Duodenal mucosa (tissue), 2 donors: ENCODE measurements at regions not wholly inside any gene's neighbourhood (a gene's known extent, or its start where the extent isn't known, plus 50 kb on each side); places are given as distances from the start of the nearest gene placed in this dataset.
"Not testable (repeated sequence)": the region's sequence is repeated elsewhere in the genome, so short reads cannot be mapped to it uniquely, and the experiment has no call there.

Experiments
- H3K27ac ChIP-seq: one replicate; pipeline ENCODE4 v1.7.0; 2013; ENCODE audit warnings: low read depth, low read length
- H3K27me3 ChIP-seq, 2 donors: one replicate each; pipeline ENCODE4 v1.7.0; 2013; ENCODE audit warnings: low read length in 2 of 2, control low read depth in 1 of 2; ENCODE audit not compliant: insufficient read depth in 2 of 2, control insufficient read depth in 1 of 2
- H3K36me3 ChIP-seq, 2 donors: one replicate each; pipeline ENCODE4 v1.7.0; 2013; ENCODE audit warnings: low read length in 2 of 2, control low read depth in 1 of 2; ENCODE audit not compliant: insufficient read depth in 2 of 2, control insufficient read depth in 1 of 2
- H3K4me1 ChIP-seq, 2 donors: one replicate each; pipeline ENCODE4 v1.7.0; 2013; ENCODE audit warnings: low read length in 2 of 2, control low read depth in 1 of 2; ENCODE audit not compliant: insufficient read depth in 2 of 2, control insufficient read depth in 1 of 2
- H3K4me3 ChIP-seq, 2 donors: one replicate each; pipeline ENCODE4 v1.7.0; 2013; ENCODE audit warnings: low read length in 2 of 2, low read depth in 1 of 2
- H3K9ac ChIP-seq, 2 donors: one replicate each; pipeline ENCODE4 v1.7.0; 2013; ENCODE audit warnings: low read length in 2 of 2, low read depth in 1 of 2
- H3K9me3 ChIP-seq, 2 donors: one replicate each; pipeline ENCODE4 v1.7.0; 2013; ENCODE audit warnings: low read length in 2 of 2, control low read depth in 1 of 2; ENCODE audit not compliant: control insufficient read depth in 1 of 2

GRCh38 chr7:19963695-19964094, 190.3 kb upstream of the TMEM196 start:
- Histone ChIP-seq H3K4me3 (no peak overlapping the region), H3K4me1 (no peaks in the 10 kb centered on the region), H3K27ac (no peak overlapping the region), H3K36me3 (no peaks in the 10 kb centered on the region), H3K27me3 (no peaks in the 10 kb centered on the region), H3K9ac (no peak overlapping the region), H3K9me3 (no peaks in the 10 kb centered on the region)

- H3K36me3 ChIP-seq = no peaks in the 10 kb centered on the region
- H3K27me3 ChIP-seq = no peaks in the 10 kb centered on the region
- H3K4me1 ChIP-seq = no peaks in the 10 kb centered on the region
- no peak overlapping the region for H3K27ac ChIP-seq
- peaks cover 0 to 9% of the 10 kb centered on the region in 2 donors for H3K9me3 ChIP-seq
- H3K4me3 ChIP-seq = no peak overlapping the region
- no peak overlapping the region for H3K9ac ChIP-seq
These were observed 185.0 kb upstream of the TMEM196 start for GRCh38 chr7:19958309-19958896.

GRCh38 chr7:19957664-19958063, 184.2 kb upstream of the TMEM196 start:
- Histone ChIP-seq H3K27ac (no peak overlapping the region), H3K9ac (no peak overlapping the region), H3K4me1 (no peaks in the 10 kb centered on the region), H3K27me3 (no peaks in the 10 kb centered on the region), H3K9me3 (peaks cover 0 to 9% of the 10 kb centered on the region in 2 donors), H3K4me3 (no peak overlapping the region), H3K36me3 (no peaks in the 10 kb centered on the region)

GRCh38 chr7:19954166-19954565, 180.7 kb upstream of the TMEM196 start:
- not testable (repeated sequence) for H3K4me3 ChIP-seq, H3K9me3 ChIP-seq, H3K4me1 ChIP-seq, H3K36me3 ChIP-seq, H3K9ac ChIP-seq, H3K27me3 ChIP-seq, H3K27ac ChIP-seq

- H3K36me3 ChIP-seq, H3K9ac ChIP-seq, H3K4me3 ChIP-seq, H3K9me3 ChIP-seq, H3K27me3 ChIP-seq, H3K27ac ChIP-seq, H3K4me1 ChIP-seq: not testable (repeated sequence)
These were observed 180.0 kb upstream of the TMEM196 start for GRCh38 chr7:19953411-19953810.

- no peaks in the 10 kb centered on the region for H3K36me3 ChIP-seq
- no peaks in the 10 kb centered on the region for H3K27me3 ChIP-seq
- no peaks in the 10 kb centered on the region for H3K4me1 ChIP-seq
- no peak overlapping the region for H3K27ac ChIP-seq
- no peak overlapping the region for H3K9ac ChIP-seq
- no peaks in the 10 kb centered on the region for H3K9me3 ChIP-seq
- no peak overlapping the region for H3K4me3 ChIP-seq
These were observed 174.7 kb upstream of the TMEM196 start for GRCh38 chr7:19948160-19948559.

GRCh38 chr7:19944363-19945120, 171.1 kb upstream of the TMEM196 start:
- Histone ChIP-seq H3K4me3 (no peak overlapping the region), H3K36me3 (no peaks in the 10 kb centered on the region), H3K27me3 (no peaks in the 10 kb centered on the region), H3K27ac (no peak overlapping the region), H3K9me3 (no peaks in the 10 kb centered on the region), H3K9ac (no peak overlapping the region), H3K4me1 (no peaks in the 10 kb centered on the region)

- H3K4me1 ChIP-seq = no peaks in the 10 kb centered on the region
- no peaks in the 10 kb centered on the region for H3K36me3 ChIP-seq
- no peak overlapping the region for H3K4me3 ChIP-seq
- H3K27me3 ChIP-seq = no peaks in the 10 kb centered on the region
- H3K9me3 ChIP-seq = no peaks in the 10 kb centered on the region
- H3K9ac ChIP-seq = no peak overlapping the region
- H3K27ac ChIP-seq = no peak overlapping the region
These were observed 166.3 kb upstream of the TMEM196 start for GRCh38 chr7:19939746-19940145.

GRCh38 chr7:19932549-19933249, 159.3 kb upstream of the TMEM196 start:
- Histone ChIP-seq H3K9ac (no peak overlapping the region), H3K4me3 (no peak overlapping the region), H3K27ac (no peak overlapping the region), H3K9me3 (no peaks in the 10 kb centered on the region), H3K4me1 (no peaks in the 10 kb centered on the region), H3K36me3 (no peaks in the 10 kb centered on the region), H3K27me3 (no peaks in the 10 kb centered on the region)

- no peaks in the 10 kb centered on the region for H3K27me3 ChIP-seq
- H3K4me3 ChIP-seq = no peak overlapping the region
- H3K36me3 ChIP-seq = no peaks in the 10 kb centered on the region
- H3K4me1 ChIP-seq = no peaks in the 10 kb centered on the region
- H3K27ac ChIP-seq = no peak overlapping the region
- H3K9ac ChIP-seq = no peak overlapping the region
- H3K9me3 ChIP-seq = no peaks in the 10 kb centered on the region
These were observed 157.4 kb upstream of the TMEM196 start for GRCh38 chr7:19930851-19931250.
